AG09319 (cell line): ENCODE measurements at regions not wholly inside any gene's neighbourhood (a gene's known extent, or its start where the extent isn't known, plus 50 kb on each side); places are given as distances from the start of the nearest gene placed in this dataset.

Source experiments
- DNase-seq: peaks from one replicate; pipeline ENCODE4 v3.0.0-alpha.2; 2010; ENCODE audit warnings: low read depth; ENCODE audit errors: extremely low read depth
- CTCF ChIP-seq: IDR thresholded peaks from 2 replicates; pipeline ENCODE4 v1.5.1; 2011; ENCODE audit warnings: low read depth, mild to moderate bottlenecking, inconsistent platforms, low read length, moderate library complexity

GRCh38 chr1:166283600-166283999 is 116.8 kb upstream of the FAM78B start:
- no peak for DNase-seq
- TF ChIP-seq CTCF: no peak

- no peak for TF ChIP-seq CTCF
- DNase-seq: no peak
Measured at GRCh38 chr1:166289309-166290050, 122.7 kb upstream of the FAM78B start.

- no peak for TF ChIP-seq CTCF
- DNase-seq: no peak
Measured at GRCh38 chr1:166295656-166296055, 128.9 kb upstream of the FAM78B start.

- TF ChIP-seq CTCF: no peak
- DNase-seq: no peak
Measured at GRCh38 chr1:166297993-166298392, 131.2 kb upstream of the FAM78B start.

- no peak for DNase-seq
- no peak for TF ChIP-seq CTCF
Measured at GRCh38 chr1:166300767-166301166, 134.0 kb upstream of the FAM78B start.

- TF ChIP-seq CTCF: no peak
- no peak for DNase-seq
Measured at GRCh38 chr1:166302989-166303758, 136.4 kb upstream of the FAM78B start.

- no peak for TF ChIP-seq CTCF
- DNase-seq: no peak
Measured at GRCh38 chr1:166304131-166304530, 137.3 kb upstream of the FAM78B start.
